ENCODE measurements at regions not wholly inside any gene's neighbourhood (a gene's known extent, or its start where the extent isn't known, plus 50 kb on each side); places are given as distances from the start of the nearest gene placed in this dataset.

DNA sequence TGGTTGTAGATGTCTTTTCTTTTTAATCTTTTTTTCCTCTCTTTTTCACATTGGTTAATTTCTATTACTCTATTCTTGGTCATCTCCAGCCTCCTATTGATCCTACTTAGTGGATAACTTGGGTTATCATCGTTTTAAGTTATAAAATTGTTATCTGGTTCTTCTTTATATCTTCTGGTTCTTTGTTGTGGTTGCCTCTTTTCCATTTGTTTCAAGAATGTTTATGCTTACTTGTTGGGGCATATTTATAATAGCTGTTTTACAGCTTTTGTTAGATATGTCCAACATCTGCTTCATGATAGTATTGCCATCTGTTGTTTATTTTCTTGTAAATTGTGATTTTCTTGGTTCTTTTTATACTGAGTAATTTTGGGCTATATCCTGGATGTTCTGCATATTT lies 1429.6 kb downstream of the TBC1D22A start:
- TF ChIP-seq POLR2A (IDR thresholded peaks at IDR 0.05) (no peak), CTCF (IDR thresholded peaks at IDR 0.05) (no peak)

Data from esophagus squamous epithelium (tissue), 4 donors.